T-cell (primary cell): ENCODE measurements at regions not wholly inside any gene's neighbourhood (a gene's known extent, or its start where the extent isn't known, plus 50 kb on each side); places are given as distances from the start of the nearest gene placed in this dataset.

Experiments used
- ATAC-seq, 4 experiments: fragments of 200-7000 bp in 3 of 4; fragments of 150-1000 bp in 1 of 4; cut with Tn5 transposase; replicated peaks in 1 of 4; 1 replicate in 3 of 4; 2 replicates in 1 of 4; pipeline ENCODE4 v1.10.0; 2021; ENCODE audit warnings: moderate library complexity in 3 of 4, mild to moderate bottlenecking in 2 of 4, moderate number of reproducible peaks in 1 of 4
- CTCF ChIA-PET, 2 donors: fragments of 300-600 bp; sonication (Branson Sonifier 250); formaldehyde crosslinking; loops; one replicate each; lab custom pipeline; 2022; ENCODE audit warnings: antibody characterized with exemption in 2 of 2; lab: Charles Lee
- POLR2A ChIA-PET, 2 donors: fragments of 300-600 bp; sonication (Branson Sonifier 250); formaldehyde crosslinking; loops; one replicate each; lab custom pipeline; 2022; ENCODE audit warnings: antibody characterized with exemption in 2 of 2; lab: Charles Lee
- DNase-seq, 35 experiments: peaks; one replicate each; pipeline versions ENCODE4 v3.0.0 to v3.0.0-alpha.2; 2013 to 2023
- H3K27ac ChIP-seq: one replicate; pipeline ENCODE4 v1.5.1; 2013; ENCODE audit warnings: low read length
- H3K27me3 ChIP-seq, 2 experiments: replicated peaks in 1 of 2; 1 replicate in 1 of 2; 2 replicates in 1 of 2; pipeline versions ENCODE4 v1.6.1 to v1.7.0; 2013; ENCODE audit warnings: low read length in 1 of 2, mixed read lengths in 1 of 2; ENCODE audit not compliant: control insufficient read depth in 2 of 2, insufficient read depth in 2 of 2; ENCODE audit errors: extremely low read depth in 1 of 2
- H3K36me3 ChIP-seq, 2 donors: 1 replicate in 1 of 2; 2 replicates in 1 of 2; pipeline versions ENCODE4 v1.6.1 to v1.7.0; 2013; ENCODE audit warnings: low read length in 1 of 2; ENCODE audit not compliant: control insufficient read depth in 2 of 2, insufficient read depth in 1 of 2; ENCODE audit errors: extremely low read depth in 1 of 2
- H3K4me1 ChIP-seq, 2 experiments: 1 replicate in 1 of 2; 2 replicates in 1 of 2; pipeline versions ENCODE4 v1.6.1 to v1.7.0; 2013; ENCODE audit warnings: low read length in 2 of 2, mixed read lengths in 1 of 2; ENCODE audit not compliant: insufficient read depth in 2 of 2, control insufficient read depth in 1 of 2; ENCODE audit errors: extremely low read depth in 1 of 2
- H3K4me3 ChIP-seq, 2 donors: 1 replicate in 1 of 2; 2 replicates in 1 of 2; pipeline versions ENCODE4 v1.5.1 to v1.7.0; 2013; ENCODE audit warnings: mild to moderate bottlenecking in 2 of 2, low read length in 1 of 2, moderate library complexity in 1 of 2; ENCODE audit not compliant: control insufficient read depth in 1 of 2; ENCODE audit errors: extremely low read depth in 1 of 2
- H3K9me3 ChIP-seq: 2 replicates; pipeline ENCODE4 v1.7.0; 2013
- H3K27ac Mint-ChIP-seq, 2 donors: one replicate each; pipeline ENCODE4 v1.8.0; 2020 to 2021; ENCODE audit warnings: mild to moderate bottlenecking in 2 of 2, mixed read lengths in 2 of 2
- H3K27me3 Mint-ChIP-seq, 2 donors: one replicate each; pipeline ENCODE4 v1.8.0; 2021 to 2022; ENCODE audit warnings: mixed read lengths in 2 of 2
- H3K36me3 Mint-ChIP-seq: one replicate; pipeline ENCODE4 v1.8.0; 2021; ENCODE audit warnings: mixed read lengths
- H3K4me1 Mint-ChIP-seq, 3 donors: one replicate each; pipeline ENCODE4 v1.8.0; 2020 to 2022; ENCODE audit warnings: mixed read lengths in 3 of 3, mild to moderate bottlenecking in 1 of 3
- H3K4me3 Mint-ChIP-seq, 3 donors: one replicate each; pipeline ENCODE4 v1.8.0; 2020 to 2022; ENCODE audit warnings: mild to moderate bottlenecking in 3 of 3, mixed read lengths in 3 of 3, moderate library complexity in 3 of 3
- H3K9me3 Mint-ChIP-seq, 3 donors: one replicate each; pipeline ENCODE4 v1.8.0; 2020 to 2022; ENCODE audit warnings: mixed read lengths in 3 of 3
- WGBS: methylation state at CpG from one replicate; pipeline ENCODE4 v1.1.5; 2013; ENCODE audit warnings: missing lambda C conversion rate; ENCODE audit not compliant: insufficient coverage; 5-methylcytosine and 5-hydroxymethylcytosine counted together

DNA sequence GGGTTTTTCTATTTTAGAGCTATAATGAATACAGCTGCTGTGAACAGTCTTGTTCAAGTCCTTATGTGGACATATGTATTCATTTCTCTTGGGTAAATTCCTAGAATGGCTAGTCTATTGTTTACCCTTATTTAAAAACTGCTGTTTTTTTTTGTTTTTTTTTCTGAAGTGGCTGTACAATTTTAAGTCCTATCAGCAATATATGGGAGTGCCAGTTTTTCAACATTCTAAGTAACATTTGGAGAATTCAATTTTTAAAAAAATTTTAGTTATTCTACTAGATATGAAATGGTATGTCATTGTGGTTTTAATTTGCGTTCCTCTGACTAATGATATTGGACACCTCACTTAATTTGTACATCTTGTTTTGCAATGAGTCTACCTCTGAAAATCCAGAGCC is 349.7 kb downstream of the SATB2 start:
- ChIA-PET CTCF (no interaction called here), POLR2A (interaction anchor here in 1 of 2 donors (0.5 kb wide), 1 partner anchor 240 kb away, joined by 3 read pairs; no protein-coding TSS in a partner anchor)
- no CpG with 5 or more reads among the region's 1 CpG for whole genome bisulfite sequencing

DNA sequence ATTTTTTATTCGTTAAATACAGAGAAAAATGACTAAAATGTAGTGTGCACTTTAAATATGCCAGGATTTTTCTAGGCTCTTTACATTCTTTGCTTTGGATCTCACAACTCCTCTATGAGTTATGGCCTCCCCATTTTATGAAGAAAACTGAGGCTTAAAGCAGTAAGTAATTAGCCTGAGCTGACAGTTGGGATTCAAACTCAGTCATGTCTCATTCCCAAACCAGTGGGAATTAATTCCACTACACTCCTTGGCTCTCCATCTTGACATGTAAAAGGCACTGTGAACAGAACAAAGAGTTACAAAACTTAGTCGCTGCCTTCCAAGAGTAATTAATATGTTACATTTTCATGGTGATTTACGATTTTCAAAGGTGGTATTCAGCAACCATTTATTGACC is 351.9 kb downstream of the SATB2 start:
- POLR2A ChIA-PET: no interaction called here
- no peak for ATAC-seq
- Mint-ChIP-seq H3K4me1 (no peaks in the 10 kb centered on the region), H3K9me3 (no peaks in the 10 kb centered on the region), H3K27me3 (no peaks in the 10 kb centered on the region), H3K4me3 (no peak overlapping the region), H3K27ac (no peak overlapping the region), H3K36me3 (no peaks in the 10 kb centered on the region)
- H3K27me3 ChIP-seq: no peaks in the 10 kb centered on the region
- WGBS: 83% methylated on average over 1 of the region's 3 CpGs
- no peaks in the 10 kb centered on the region for H3K9me3 ChIP-seq
- no peak overlapping the region for H3K27ac ChIP-seq
- H3K36me3 ChIP-seq: no peaks in the 10 kb centered on the region
- CTCF ChIA-PET: no interaction called here
- DNase-seq: no peak
- no peak overlapping the region for H3K4me3 ChIP-seq
- no peaks in the 10 kb centered on the region for H3K4me1 ChIP-seq

More for the DNA sequence above, 349.7 kb downstream of the SATB2 start:
- H3K9me3 Mint-ChIP-seq: peaks cover 0 to 4% (median 0%) of the 10 kb centered on the region in 3 donors
- DNase-seq (no peak), ATAC-seq (no peak)
- Histone ChIP-seq H3K9me3 (no peaks in the 10 kb centered on the region), H3K36me3 (no peaks in the 10 kb centered on the region), H3K27ac (no peak overlapping the region), H3K4me3 (no peak overlapping the region), H3K27me3 (no peaks in the 10 kb centered on the region), H3K4me1 (no peaks in the 10 kb centered on the region)
- H3K4me1 Mint-ChIP-seq: no peaks in the 10 kb centered on the region
- no peak overlapping the region for H3K27ac Mint-ChIP-seq
- no peak overlapping the region for H3K4me3 Mint-ChIP-seq
- no peaks in the 10 kb centered on the region for H3K36me3 Mint-ChIP-seq
- H3K27me3 Mint-ChIP-seq: no peaks in the 10 kb centered on the region

GRCh38 chr2:199101487-199101886 is 356.3 kb downstream of the SATB2 start:
- ChIA-PET CTCF (no interaction called here), POLR2A (no interaction called here)
- H3K27ac Mint-ChIP-seq: no peak overlapping the region
- no peak overlapping the region for H3K27ac ChIP-seq
- ATAC-seq (no peak), DNase-seq (no peak)
- H3K9me3 Mint-ChIP-seq: no peaks in the 10 kb centered on the region
- no peaks in the 10 kb centered on the region for H3K27me3 Mint-ChIP-seq
- no peaks in the 10 kb centered on the region for H3K4me1 ChIP-seq
- no peaks in the 10 kb centered on the region for H3K9me3 ChIP-seq
- no peak overlapping the region for H3K4me3 ChIP-seq
- H3K27me3 ChIP-seq: no peaks in the 10 kb centered on the region
- H3K36me3 ChIP-seq: no peaks in the 10 kb centered on the region
- no peaks in the 10 kb centered on the region for H3K36me3 Mint-ChIP-seq
- H3K4me3 Mint-ChIP-seq: no peak overlapping the region
- H3K4me1 Mint-ChIP-seq: no peaks in the 10 kb centered on the region
- WGBS: 76% methylated on average over 3 of the region's 3 CpGs

DNA sequence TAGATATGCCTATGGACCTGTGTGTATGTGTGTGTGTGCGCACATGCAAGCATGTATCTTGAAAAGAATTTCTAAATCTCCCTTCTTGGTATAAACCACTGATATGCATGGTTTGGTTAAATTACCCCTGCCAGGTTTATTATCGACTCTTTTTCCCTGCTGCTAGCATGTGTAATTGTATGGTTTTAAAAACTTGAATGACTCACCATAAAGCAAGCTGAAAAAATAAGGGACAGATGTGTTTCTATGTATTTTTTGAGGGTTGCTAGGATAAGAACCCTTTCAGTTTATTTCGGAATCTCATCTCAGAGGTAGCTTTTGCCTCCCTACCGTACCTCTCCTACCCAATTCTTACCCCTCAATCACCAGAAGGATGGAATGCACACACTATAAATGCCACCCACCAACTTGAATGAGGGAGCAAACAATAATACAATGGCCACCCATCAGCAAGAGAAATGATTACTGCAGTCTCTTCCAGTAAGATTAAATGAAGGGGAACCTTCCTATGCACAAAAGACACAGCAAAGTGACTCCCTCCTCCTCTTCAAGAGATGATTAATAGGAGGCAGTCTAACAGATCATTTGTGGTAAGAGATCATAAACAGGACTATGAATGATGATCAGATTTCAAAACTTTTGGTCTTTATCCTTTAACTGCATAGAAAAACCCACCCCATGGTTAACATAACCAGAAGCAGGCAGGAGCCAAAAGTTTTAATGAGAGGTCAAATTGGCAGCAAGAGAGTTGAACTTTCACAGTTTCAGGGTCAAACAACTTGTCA is 357.2 kb downstream of the SATB2 start:
- no peaks in the 10 kb centered on the region for H3K9me3 Mint-ChIP-seq
- Histone ChIP-seq H3K4me3 (no peak overlapping the region), H3K27me3 (no peaks in the 10 kb centered on the region), H3K9me3 (no peaks in the 10 kb centered on the region), H3K27ac (no peak overlapping the region), H3K36me3 (no peaks in the 10 kb centered on the region), H3K4me1 (no peaks in the 10 kb centered on the region)
- no peak overlapping the region for H3K4me3 Mint-ChIP-seq
- WGBS: no CpG with 5 or more reads among the region's 4 CpGs
- ChIA-PET POLR2A (no interaction called here), CTCF (no interaction called here)
- DNase-seq (no peak), ATAC-seq (no peak)
- H3K27ac Mint-ChIP-seq: no peak overlapping the region
- no peaks in the 10 kb centered on the region for H3K4me1 Mint-ChIP-seq
- no peaks in the 10 kb centered on the region for H3K27me3 Mint-ChIP-seq
- no peaks in the 10 kb centered on the region for H3K36me3 Mint-ChIP-seq

DNA sequence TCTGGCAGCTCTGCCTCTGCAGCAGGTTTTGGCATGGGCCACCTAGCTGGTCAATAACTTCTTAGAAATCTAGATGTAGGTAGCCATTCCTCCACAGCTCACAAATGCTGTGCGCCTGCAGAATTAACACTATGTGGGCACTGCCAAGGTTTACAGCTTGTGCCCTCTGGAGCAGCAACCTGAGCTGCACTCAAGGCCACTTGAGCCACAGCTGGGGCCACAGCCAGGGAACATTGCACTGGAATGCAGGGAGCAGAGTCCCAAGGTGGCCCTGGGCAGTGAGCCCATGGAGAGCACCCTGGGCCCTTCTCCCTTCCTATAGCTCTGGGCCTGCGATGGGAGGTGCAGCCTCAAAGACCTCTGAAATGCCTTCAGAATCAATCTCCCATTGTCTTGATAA is 365.3 kb downstream of the SATB2 start:
- Histone ChIP-seq H3K27me3 (no peaks in the 10 kb centered on the region), H3K36me3 (no peaks in the 10 kb centered on the region), H3K27ac (no peak overlapping the region), H3K4me1 (no peaks in the 10 kb centered on the region), H3K9me3 (no peaks in the 10 kb centered on the region), H3K4me3 (no peak overlapping the region)
- H3K9me3 Mint-ChIP-seq: no peaks in the 10 kb centered on the region
- no peak for DNase-seq
- no peak for ATAC-seq
- no peak overlapping the region for H3K4me3 Mint-ChIP-seq
- H3K27ac Mint-ChIP-seq: no peak overlapping the region
- H3K4me1 Mint-ChIP-seq: no peaks in the 10 kb centered on the region
- H3K36me3 Mint-ChIP-seq: no peaks in the 10 kb centered on the region
- no peaks in the 10 kb centered on the region for H3K27me3 Mint-ChIP-seq
- 50% methylated on average over 2 of the region's 2 CpGs for WGBS
- CTCF ChIA-PET: no interaction called here
- POLR2A ChIA-PET: no interaction called here

DNA sequence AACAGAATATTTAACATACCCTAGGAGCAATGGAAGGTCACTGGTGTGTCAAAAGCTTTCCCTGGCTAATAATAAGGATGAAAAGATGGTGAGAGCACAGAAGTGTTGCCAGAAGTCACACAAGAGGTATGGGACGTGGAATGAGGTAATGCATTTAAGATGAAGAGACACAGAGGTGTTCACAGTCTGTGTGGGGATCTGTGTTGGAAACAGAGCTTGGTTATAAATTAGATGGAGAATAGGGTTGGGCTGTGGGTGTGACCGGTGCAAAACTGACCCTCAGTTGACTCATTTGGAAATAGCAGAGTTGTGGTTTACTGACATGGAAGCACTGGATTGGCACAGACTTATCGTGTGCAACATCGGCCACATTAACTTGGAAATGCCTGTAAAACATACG is 372.5 kb downstream of the SATB2 start:
- Histone ChIP-seq H3K36me3 (no peaks in the 10 kb centered on the region), H3K4me3 (no peak overlapping the region), H3K27me3 (no peaks in the 10 kb centered on the region), H3K27ac (no peak overlapping the region), H3K9me3 (no peaks in the 10 kb centered on the region), H3K4me1 (no peaks in the 10 kb centered on the region)
- ATAC-seq: no peak
- H3K36me3 Mint-ChIP-seq: no peaks in the 10 kb centered on the region
- ChIA-PET POLR2A (no interaction called here), CTCF (no interaction called here)
- 77% methylated on average over 2 of the region's 5 CpGs for WGBS
- no peak overlapping the region for H3K4me3 Mint-ChIP-seq
- no peaks in the 10 kb centered on the region for H3K9me3 Mint-ChIP-seq
- no peak overlapping the region for H3K27ac Mint-ChIP-seq
- DNase-seq: no peak
- no peaks in the 10 kb centered on the region for H3K4me1 Mint-ChIP-seq
- no peaks in the 10 kb centered on the region for H3K27me3 Mint-ChIP-seq
